Spinal cord (tissue), 9 donors: ENCODE measurements at regions not wholly inside any gene's neighbourhood (a gene's known extent, or its start where the extent isn't known, plus 50 kb on each side); places are given as distances from the start of the nearest gene placed in this dataset.
A peak's percentile ranks its signal among the peaks of the same experiment; 100 is the strongest.
"Not testable (repeated sequence)": the region's sequence is repeated elsewhere in the genome, so short reads cannot be mapped to it uniquely, and the experiment has no call there.

Source experiments
- DNase-seq, 6 donors: peaks; one replicate each; pipeline versions ENCODE4 v3.0.0 to v3.0.0-alpha.2; 2013 to 2015; ENCODE audit warnings: low spot score in 6 of 6, low read depth in 4 of 6
- H3K27ac ChIP-seq: one replicate; pipeline ENCODE4 v1.5.1; 2013; ENCODE audit warnings: low read depth, low read length, control low read depth
- H3K27me3 ChIP-seq: one replicate; pipeline ENCODE4 v1.6.1; 2013; ENCODE audit warnings: low read length; ENCODE audit not compliant: control insufficient read depth, insufficient read depth
- H3K36me3 ChIP-seq: one replicate; pipeline ENCODE4 v1.6.1; 2013; ENCODE audit warnings: low read length; ENCODE audit not compliant: control insufficient read depth, insufficient read depth
- H3K4me1 ChIP-seq: one replicate; pipeline ENCODE4 v1.6.1; 2013; ENCODE audit warnings: low read length; ENCODE audit not compliant: control insufficient read depth, insufficient read depth
- H3K4me3 ChIP-seq: one replicate; pipeline ENCODE4 v1.5.1; 2013; ENCODE audit warnings: low read depth, low read length, control low read depth
- H3K9me3 ChIP-seq: one replicate; pipeline ENCODE4 v1.6.1; 2013; ENCODE audit warnings: low read length; ENCODE audit not compliant: control insufficient read depth, insufficient read depth
- WGBS: methylation state at CpG from one replicate; pipeline ENCODE4 v1.1.5; 2013; ENCODE audit warnings: missing lambda C conversion rate; ENCODE audit not compliant: insufficient coverage; 5-methylcytosine and 5-hydroxymethylcytosine counted together
- donor health status: healthy.

DNA sequence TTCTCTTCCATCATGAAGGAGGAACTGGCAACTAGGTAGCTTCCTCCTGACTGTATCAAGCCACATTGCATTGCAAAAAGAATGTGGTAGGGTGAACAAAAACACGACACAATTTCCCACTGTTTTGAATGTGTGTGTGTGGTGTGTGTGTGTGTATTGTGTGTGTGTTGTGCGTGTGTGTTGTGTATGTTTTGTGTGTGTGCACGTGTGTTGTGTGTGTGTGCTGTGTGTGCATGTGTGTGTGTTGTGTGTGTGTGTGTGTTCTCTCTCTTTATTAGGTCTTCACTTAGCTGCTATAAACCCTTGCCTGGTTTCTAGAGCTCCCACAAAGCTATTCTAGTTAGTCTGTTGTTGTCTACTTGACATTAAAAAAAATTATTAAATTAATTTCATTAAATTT, 550.0 kb upstream of the GYPC start:
- Histone ChIP-seq H3K9me3 (no peaks in the 10 kb centered on the region), H3K36me3 (no peaks in the 10 kb centered on the region), H3K4me1 (no peaks in the 10 kb centered on the region), H3K27ac (no peak overlapping the region), H3K27me3 (no peaks in the 10 kb centered on the region), H3K4me3 (no peak overlapping the region)
- DNase-seq, result no peak
- whole genome bisulfite sequencing, result 100% methylated on average over 1 of the region's 3 CpGs

DNA sequence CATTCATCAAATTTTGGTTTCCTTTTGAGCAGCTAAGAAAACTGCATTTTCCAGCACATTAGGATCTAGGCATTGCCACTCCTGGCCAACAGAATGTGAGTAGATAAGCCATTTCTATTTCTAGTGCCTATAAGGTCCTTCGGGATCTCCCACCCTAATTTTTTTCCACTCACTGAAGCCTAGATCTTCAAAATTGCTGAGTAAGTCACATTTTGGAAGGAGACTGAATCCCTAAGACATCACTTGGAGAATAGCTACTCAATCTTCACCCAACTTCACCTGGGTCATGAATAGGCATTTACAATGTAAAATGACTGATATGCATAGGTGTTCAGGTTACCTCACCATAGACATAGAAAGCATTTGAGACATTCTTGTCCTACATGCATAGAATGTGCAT, 548.1 kb upstream of the GYPC start:
- DNase-seq, result no peak
- Histone ChIP-seq H3K4me1 (no peaks in the 10 kb centered on the region), H3K36me3 (no peaks in the 10 kb centered on the region), H3K27ac (no peak overlapping the region), H3K4me3 (no peak overlapping the region), H3K9me3 (no peaks in the 10 kb centered on the region), H3K27me3 (no peaks in the 10 kb centered on the region)
- 100% methylated on average over 1 of the region's 1 CpG for WGBS

DNA sequence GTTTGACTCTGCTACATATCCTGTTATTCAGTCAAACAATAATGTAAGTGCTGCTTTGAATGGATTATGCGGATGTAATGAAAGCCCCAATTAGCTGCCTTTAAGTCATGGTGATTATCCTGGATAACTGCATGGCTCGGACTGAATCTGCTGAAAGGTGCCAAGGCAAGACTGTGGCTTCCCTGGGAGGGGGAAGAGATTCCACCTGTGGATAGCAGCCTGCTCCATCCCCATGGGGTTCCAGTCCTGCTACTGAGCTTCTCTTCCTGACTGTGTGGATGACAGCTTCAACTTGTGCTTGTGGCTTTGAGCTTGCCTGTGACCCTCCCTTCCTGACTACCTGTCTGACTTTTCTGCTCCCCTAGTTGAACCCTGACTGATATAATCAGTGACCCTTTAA, 540.0 kb upstream of the GYPC start:
- Histone ChIP-seq H3K9me3 (no peaks in the 10 kb centered on the region), H3K4me1 (no peaks in the 10 kb centered on the region), H3K27me3 (no peaks in the 10 kb centered on the region), H3K4me3 (no peak overlapping the region), H3K27ac (no peak overlapping the region), H3K36me3 (no peaks in the 10 kb centered on the region)
- DNase-seq, result no peak
- WGBS, result 71% methylated on average over 2 of the region's 2 CpGs

DNA sequence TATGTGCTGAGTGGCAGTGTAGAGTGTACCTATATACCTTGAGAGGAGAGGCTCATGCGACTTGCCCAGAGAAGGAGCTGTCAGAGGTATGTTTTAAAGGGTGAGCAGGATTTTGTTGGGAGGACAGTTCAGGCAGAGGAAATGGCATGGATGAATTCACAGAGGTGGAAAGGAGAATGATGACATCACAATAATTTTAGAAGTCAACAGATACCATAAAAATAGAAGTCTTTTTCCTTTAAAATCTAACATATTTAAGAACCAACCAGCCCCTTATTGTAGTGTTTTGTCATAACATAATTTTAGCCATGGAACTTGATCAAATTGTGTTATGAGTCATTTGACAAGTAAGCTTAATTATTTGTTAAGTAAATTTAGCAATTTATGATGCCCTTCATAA, 538.1 kb upstream of the GYPC start:
- no CpG with 5 or more reads among the region's 1 CpG for WGBS
- Histone ChIP-seq H3K36me3 (no peaks in the 10 kb centered on the region), H3K9me3 (no peaks in the 10 kb centered on the region), H3K27ac (no peak overlapping the region), H3K4me3 (no peak overlapping the region), H3K4me1 (no peaks in the 10 kb centered on the region), H3K27me3 (no peaks in the 10 kb centered on the region)
- DNase-seq, result no peak

DNA sequence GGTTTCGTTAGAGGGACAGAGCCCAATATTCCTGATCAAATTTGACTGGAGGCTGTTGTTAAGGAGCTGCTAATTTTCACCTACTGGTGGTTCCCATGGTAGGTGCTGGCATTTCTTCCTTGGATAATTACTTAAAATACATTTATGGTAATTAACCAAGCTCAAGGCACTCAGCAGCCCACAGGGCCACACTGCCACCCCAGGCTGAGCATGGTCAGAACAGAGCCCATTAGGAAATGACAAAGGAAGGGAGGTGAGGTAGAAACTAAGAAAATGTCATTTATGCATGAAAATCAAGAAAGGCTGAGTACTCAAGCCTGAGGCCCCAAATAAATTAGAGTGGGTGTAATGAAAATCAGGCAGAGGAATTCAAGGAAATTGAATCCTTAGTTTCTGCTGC, 510.2 kb upstream of the GYPC start:
- H3K27ac ChIP-seq, result no peak overlapping the region
- WGBS, result no CpG with 5 or more reads among the region's 1 CpG
- DNase-seq, result peak in 1 of 6 donors; percentile 2
- H3K9me3 ChIP-seq, result peaks cover 2% of the 10 kb centered on the region
- no peaks in the 10 kb centered on the region for H3K4me1 ChIP-seq
- no peaks in the 10 kb centered on the region for H3K36me3 ChIP-seq
- no peak overlapping the region for H3K4me3 ChIP-seq
- no peaks in the 10 kb centered on the region for H3K27me3 ChIP-seq

DNA sequence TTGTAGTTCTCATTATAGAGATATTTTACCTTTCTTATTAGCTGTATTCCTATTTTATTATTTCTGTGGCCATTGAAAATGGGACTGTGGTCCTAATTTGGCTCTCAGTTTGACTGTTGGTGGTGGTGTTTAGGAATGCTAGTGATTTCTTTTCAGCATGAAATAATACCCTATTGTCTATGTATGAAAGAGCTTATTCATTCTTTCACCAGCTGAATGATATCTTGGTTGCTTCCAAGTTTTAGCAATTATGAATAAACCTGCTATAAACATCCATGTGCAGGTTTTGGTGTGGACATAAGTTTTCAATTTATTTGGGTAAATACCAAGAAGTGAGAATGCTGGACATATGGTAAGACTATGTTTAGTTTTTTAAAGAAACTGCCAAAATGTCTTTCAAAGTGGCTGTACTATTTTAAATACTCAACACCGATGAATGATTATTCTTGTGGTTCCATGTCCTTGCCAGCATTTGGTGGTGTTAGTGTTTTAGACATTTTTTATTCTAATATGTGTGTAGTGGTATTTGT, 501.6 kb upstream of the GYPC start:
- H3K4me3 ChIP-seq, result no peak overlapping the region
- no peak overlapping the region for H3K27ac ChIP-seq
- H3K27me3 ChIP-seq, result no peaks in the 10 kb centered on the region
- WGBS, result no CpG with 5 or more reads among the region's 1 CpG
- no peaks in the 10 kb centered on the region for H3K36me3 ChIP-seq
- no peaks in the 10 kb centered on the region for H3K4me1 ChIP-seq
- peak in 1 of 6 donors; percentile 71 for DNase-seq
- no peaks in the 10 kb centered on the region for H3K9me3 ChIP-seq

DNA sequence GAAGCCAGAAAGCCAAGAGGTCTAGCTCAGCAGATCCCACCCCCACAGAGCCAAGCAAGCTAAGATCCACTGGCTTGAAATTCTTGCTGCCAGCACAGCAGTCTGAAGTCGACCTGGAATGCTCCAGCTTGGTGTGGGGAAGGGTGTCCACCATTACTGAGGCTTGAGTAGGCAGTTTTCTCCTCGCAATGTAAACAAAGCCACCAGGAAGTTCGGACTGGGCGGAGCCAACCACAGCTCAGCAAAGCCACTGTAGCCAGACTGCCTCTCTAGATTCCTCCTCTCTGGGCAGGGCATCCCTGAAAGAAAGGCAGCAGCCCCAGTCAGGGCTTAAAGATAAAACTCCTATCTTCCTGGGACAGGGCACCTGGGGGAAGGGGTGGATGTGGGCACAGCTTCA, 495.0 kb upstream of the GYPC start:
- H3K36me3 ChIP-seq, H3K27ac ChIP-seq, H3K9me3 ChIP-seq, DNase-seq, H3K27me3 ChIP-seq, H3K4me3 ChIP-seq, H3K4me1 ChIP-seq: not testable (repeated sequence)
- WGBS, result 81% methylated on average over 4 of the region's 4 CpGs

DNA sequence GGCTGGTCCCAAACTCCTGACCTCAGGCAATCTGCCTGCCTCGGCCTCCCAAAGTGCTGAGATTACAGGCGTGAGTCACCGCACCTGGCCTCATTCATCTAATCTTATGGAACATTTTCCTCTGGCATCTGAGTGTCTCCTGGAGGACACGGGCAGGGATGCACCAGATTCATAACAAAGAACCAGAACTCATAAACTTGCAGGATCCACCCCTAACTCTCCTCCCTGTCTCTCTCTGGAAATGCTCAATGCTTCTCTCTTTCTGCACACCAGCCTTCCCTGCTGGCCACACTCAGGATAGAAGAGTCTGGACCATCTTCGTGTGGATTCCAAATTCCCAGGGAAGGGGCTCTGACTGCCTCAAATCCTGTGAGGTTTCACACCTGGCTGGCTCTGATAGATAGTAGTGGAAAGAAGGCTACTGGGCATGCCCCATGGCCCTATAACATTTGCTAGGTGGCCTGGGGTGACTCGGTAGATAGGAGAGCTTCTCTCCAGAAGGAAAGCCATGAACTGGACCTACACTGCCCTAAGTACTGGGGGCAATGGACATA, 483.2 kb upstream of the GYPC start:
- no peak for DNase-seq
- Histone ChIP-seq H3K4me1 (no peaks in the 10 kb centered on the region), H3K36me3 (no peaks in the 10 kb centered on the region), H3K9me3 (no peaks in the 10 kb centered on the region), H3K27ac (no peak overlapping the region), H3K27me3 (no peaks in the 10 kb centered on the region), H3K4me3 (no peak overlapping the region)
- WGBS, result 92% methylated on average over 6 of the region's 6 CpGs

DNA sequence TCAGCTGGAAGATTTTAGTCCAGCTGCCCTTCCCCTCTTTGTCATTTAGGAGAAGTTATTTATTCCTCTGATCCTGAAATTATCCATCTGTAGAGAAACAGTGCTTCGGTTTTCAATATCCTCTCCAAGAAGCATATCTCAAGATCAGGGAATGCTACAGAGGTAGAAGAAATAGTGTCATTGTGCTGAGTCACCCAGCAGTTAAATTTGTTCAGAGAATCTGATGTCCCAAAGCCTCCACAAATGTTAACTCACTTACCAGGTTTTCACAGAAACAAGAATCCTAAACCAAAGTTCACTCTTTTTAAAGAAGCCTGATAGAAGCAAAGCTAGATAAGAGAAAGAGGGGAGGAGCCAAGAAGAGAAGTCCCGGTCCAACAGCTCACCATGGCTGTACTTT, 480.7 kb upstream of the GYPC start:
- H3K36me3 ChIP-seq, result no peaks in the 10 kb centered on the region
- DNase-seq, result no peak
- no peaks in the 10 kb centered on the region for H3K9me3 ChIP-seq
- no peak overlapping the region for H3K4me3 ChIP-seq
- H3K27ac ChIP-seq, result no peak overlapping the region
- no peaks in the 10 kb centered on the region for H3K4me1 ChIP-seq
- H3K27me3 ChIP-seq, result no peaks in the 10 kb centered on the region
- WGBS, result 100% methylated on average over 1 of the region's 2 CpGs

DNA sequence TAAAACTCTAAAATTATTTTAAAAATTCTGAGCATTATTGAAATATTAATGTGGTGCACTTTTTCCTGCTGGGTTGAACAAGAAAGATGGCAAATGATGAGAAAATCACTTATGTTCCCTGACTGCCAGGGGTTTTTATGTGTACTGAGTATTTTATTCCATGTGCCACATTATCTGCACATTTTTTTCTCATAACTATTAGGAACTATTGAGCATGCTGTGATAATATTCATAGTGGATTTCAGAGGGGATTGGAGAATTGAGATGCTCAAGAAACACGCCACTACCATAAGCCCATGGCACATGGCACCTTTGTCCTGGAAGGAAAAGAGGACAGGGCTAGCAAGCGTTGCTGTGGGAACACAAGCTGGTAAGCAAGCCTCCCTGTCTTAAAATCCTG, 478.5 kb upstream of the GYPC start:
- no peaks in the 10 kb centered on the region for H3K9me3 ChIP-seq
- H3K27ac ChIP-seq, result no peak overlapping the region
- no peak overlapping the region for H3K4me3 ChIP-seq
- no peaks in the 10 kb centered on the region for H3K27me3 ChIP-seq
- no peaks in the 10 kb centered on the region for H3K4me1 ChIP-seq
- no peaks in the 10 kb centered on the region for H3K36me3 ChIP-seq
- 100% methylated on average over 1 of the region's 2 CpGs for WGBS
- no peak for DNase-seq
